Kidney (tissue), 13 donors: ENCODE measurements at regions not wholly inside any gene's neighbourhood (a gene's known extent, or its start where the extent isn't known, plus 50 kb on each side); places are given as distances from the start of the nearest gene placed in this dataset.

Source experiments
- DNase-seq, 5 donors: peaks; one replicate each; pipeline ENCODE4 v3.0.0-alpha.2; 2013 to 2020
- FAIRE-seq: peaks from 2 replicates; lab custom pipeline; 2012; peaks lifted over from hg19 to GRCh38; lab: Jason Lieb, UNC
- H3K27ac ChIP-seq, 2 donors: one replicate each; pipeline ENCODE4 v1.7.0; 2013; ENCODE audit warnings: low read depth in 2 of 2, low read length in 2 of 2, inconsistent platforms in 1 of 2
- H3K27me3 ChIP-seq: one replicate; pipeline ENCODE4 v1.7.1; 2013; ENCODE audit warnings: low read length, inconsistent platforms; ENCODE audit not compliant: control insufficient read depth, insufficient read depth
- H3K36me3 ChIP-seq, 3 donors: one replicate each; pipeline versions ENCODE4 v1.7.0 to v1.7.1; 2013; ENCODE audit warnings: low read length in 3 of 3, control low read depth in 1 of 3, inconsistent platforms in 1 of 3; ENCODE audit not compliant: insufficient read depth in 3 of 3, control insufficient read depth in 2 of 3
- H3K4me1 ChIP-seq, 3 donors: one replicate each; pipeline versions ENCODE4 v1.7.0 to v1.7.1; 2013; ENCODE audit warnings: low read length in 3 of 3, inconsistent platforms in 1 of 3, low read depth in 1 of 3; ENCODE audit not compliant: control insufficient read depth in 2 of 3, insufficient read depth in 2 of 3
- H3K4me3 ChIP-seq, 3 donors: one replicate each; pipeline versions ENCODE4 v1.7.0 to v1.8.1; 2013; ENCODE audit warnings: low read length in 3 of 3, control low read depth in 1 of 3, inconsistent platforms in 1 of 3
- H3K9ac ChIP-seq, 3 donors: one replicate each; pipeline versions ENCODE4 v1.7.0 to v1.7.1; 2013; ENCODE audit warnings: low read length in 3 of 3, control low read depth in 1 of 3, inconsistent platforms in 1 of 3
- H3K9me3 ChIP-seq, 3 donors: one replicate each; pipeline versions ENCODE4 v1.7.0 to v1.7.1; 2013; ENCODE audit warnings: low read length in 3 of 3, control low read depth in 1 of 3, inconsistent platforms in 1 of 3; ENCODE audit not compliant: control insufficient read depth in 2 of 3, insufficient read depth in 1 of 3
- CTCF ChIP-seq: IDR thresholded peaks from 3 replicates; pipeline ENCODE4 v1.5.1; 2012; ENCODE audit warnings: mild to moderate bottlenecking, moderate library complexity, borderline replicate concordance; ENCODE audit not compliant: insufficient read depth; ENCODE audit errors: extremely low read depth
- intact Hi-C: fragments of 100-400 bp; cut with DNase I; formaldehyde crosslinking; loops from one replicate; pipeline ENCODE4 v1.11.1; 2022
- donor health status: control.
- donor health status: control.
- donor health status: control.
- donor health status: control.
- donor health status: control.
- donor health status: DM: yes; HTN: yes; CAD: no.
- donor health status: Normal renal cell carcinoma (clear cell type).

GRCh38 chr14:28254768-28255167 is 511.8 kb upstream of the FOXG1 start:
- no peaks in the 10 kb centered on the region for H3K36me3 ChIP-seq
- FAIRE-seq (no peak), DNase-seq (no peak)
- H3K27me3 ChIP-seq: no peaks in the 10 kb centered on the region
- no peaks in the 10 kb centered on the region for H3K9me3 ChIP-seq
- no peak overlapping the region for H3K27ac ChIP-seq
- TF ChIP-seq CTCF: no peak
- intact Hi-C loops: no loop called here
- H3K4me1 ChIP-seq: no peaks in the 10 kb centered on the region
- no peak overlapping the region for H3K9ac ChIP-seq
- H3K4me3 ChIP-seq: no peak overlapping the region

GRCh38 chr14:28264306-28264705 is 502.3 kb upstream of the FOXG1 start:
- TF ChIP-seq CTCF: no peak
- H3K27me3 ChIP-seq: no peaks in the 10 kb centered on the region
- peaks cover 0 to 6% (median 2%) of the 10 kb centered on the region in 3 donors for H3K9me3 ChIP-seq
- H3K27ac ChIP-seq: no peak overlapping the region
- no peak overlapping the region for H3K9ac ChIP-seq
- H3K36me3 ChIP-seq: no peaks in the 10 kb centered on the region
- no peaks in the 10 kb centered on the region for H3K4me1 ChIP-seq
- H3K4me3 ChIP-seq: no peak overlapping the region
- DNase-seq (peak in 1 of 5 donors; percentile 1), FAIRE-seq (no peak)
- intact Hi-C loops: no loop called here

GRCh38 chr14:28272270-28272669 is 494.3 kb upstream of the FOXG1 start:
- Histone ChIP-seq H3K27me3 (no peaks in the 10 kb centered on the region), H3K4me1 (no peaks in the 10 kb centered on the region), H3K4me3 (no peak overlapping the region), H3K9ac (no peak overlapping the region), H3K36me3 (no peaks in the 10 kb centered on the region), H3K9me3 (no peaks in the 10 kb centered on the region), H3K27ac (no peak overlapping the region)
- FAIRE-seq (no peak), DNase-seq (no peak)
- no peak for TF ChIP-seq CTCF
- intact Hi-C loops: no loop called here

GRCh38 chr14:28280530-28280929 is 486.1 kb upstream of the FOXG1 start:
- H3K9ac ChIP-seq: no peak overlapping the region
- intact Hi-C loops: no loop called here
- no peak for TF ChIP-seq CTCF
- no peak for DNase-seq
- no peaks in the 10 kb centered on the region for H3K9me3 ChIP-seq
- no peaks in the 10 kb centered on the region for H3K4me1 ChIP-seq
- H3K27me3 ChIP-seq: no peaks in the 10 kb centered on the region
- no peak overlapping the region for H3K27ac ChIP-seq
- no peak overlapping the region for H3K4me3 ChIP-seq
- FAIRE-seq: no peak
- H3K36me3 ChIP-seq: no peaks in the 10 kb centered on the region
